HG02623 (cell line): ENCODE measurements at regions not wholly inside any gene's neighbourhood (a gene's known extent, or its start where the extent isn't known, plus 50 kb on each side); places are given as distances from the start of the nearest gene placed in this dataset.

Experiments
- ATAC-seq: cut with Tn5 transposase; IDR thresholded peaks from one replicate; pipeline ENCODE4 v1.9.1; 2021; ENCODE audit warnings: moderate library complexity; ENCODE audit not compliant: unreplicated experiment

DNA sequence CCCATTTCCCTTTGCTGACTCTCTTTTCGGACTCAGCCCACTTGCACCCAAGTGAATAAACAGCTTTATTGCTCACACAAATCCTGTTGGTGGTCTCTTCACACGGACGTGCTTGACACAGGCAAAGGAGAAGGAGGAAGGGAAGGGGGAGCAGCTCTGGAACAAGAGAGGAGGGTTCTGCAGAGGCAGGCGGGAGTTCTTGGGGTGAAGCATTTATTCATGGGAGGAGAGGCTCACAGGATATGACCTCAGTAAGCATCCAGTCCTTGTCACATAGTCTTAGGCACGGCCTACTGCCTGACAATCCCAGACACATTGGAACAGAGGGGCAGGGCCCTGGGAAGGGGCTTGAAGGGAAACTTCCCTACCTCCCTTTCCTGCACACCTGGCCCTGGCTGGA is 171.7 kb upstream of the HS6ST1 start:
- ATAC-seq: no peak

DNA sequence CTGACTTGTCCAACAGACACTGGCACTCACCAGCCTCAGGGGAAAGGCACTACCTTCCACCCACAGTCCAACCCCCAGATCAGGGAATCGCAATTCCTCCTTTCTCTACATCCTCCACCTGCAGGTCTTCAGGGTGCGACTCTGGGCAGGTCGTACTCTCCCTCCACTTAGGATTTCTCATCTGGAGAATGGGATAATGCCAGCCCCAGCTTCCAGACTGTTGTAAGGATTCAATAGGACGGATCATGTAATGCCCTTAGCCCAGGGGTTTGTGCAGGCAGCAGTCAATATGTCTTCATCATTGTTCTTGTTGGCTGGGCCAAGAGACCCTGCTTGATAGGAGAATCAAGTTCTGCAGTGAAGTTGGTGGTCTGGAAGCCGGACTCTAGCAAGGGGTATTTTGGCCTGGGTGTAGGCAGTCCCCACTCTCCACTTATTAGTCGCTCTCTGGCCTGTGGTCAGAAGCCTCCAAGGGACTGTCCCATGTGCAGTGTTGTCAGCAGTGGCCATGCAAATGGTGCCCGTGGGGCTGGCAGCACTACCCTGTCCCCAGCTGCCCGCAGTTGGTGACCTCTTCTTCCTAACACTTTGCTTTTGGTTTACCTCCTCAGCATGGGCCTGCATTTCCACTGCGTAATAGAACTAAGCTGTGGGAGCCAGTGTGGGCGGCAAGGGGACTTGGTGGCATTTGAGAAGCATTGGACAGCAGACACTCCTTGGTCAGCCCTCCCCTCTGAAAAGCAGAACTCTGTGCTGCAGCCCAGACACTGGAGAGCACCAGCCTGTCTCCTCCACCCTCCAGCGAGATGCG is 172.4 kb upstream of the HS6ST1 start:
- ATAC-seq: no peak

DNA sequence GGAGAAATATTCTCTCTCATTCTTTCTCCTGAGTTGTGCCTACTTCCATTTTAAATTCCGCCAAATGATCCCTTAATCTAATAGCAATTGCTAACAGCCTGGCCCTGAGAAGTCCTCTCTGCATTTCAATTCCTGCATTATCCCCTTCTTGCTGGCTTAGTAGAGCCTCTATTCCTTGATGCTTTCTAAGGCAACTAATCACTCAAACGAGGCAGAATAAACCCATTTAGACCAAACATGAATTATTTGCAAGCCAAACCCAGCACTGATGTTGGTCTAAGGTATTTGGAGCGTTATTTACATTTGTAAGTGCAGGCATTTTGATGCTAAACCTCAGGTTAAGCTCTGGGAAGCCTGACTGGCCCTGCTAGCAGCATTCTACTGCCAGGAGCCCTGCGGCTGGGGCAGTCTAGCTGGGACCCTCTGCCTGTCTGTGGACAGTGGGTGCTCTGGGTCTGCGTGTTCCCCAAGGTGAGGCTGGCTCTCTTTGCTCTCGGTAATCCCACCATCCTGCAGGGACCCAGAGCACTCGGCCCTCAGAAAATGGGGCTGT is 173.1 kb upstream of the HS6ST1 start:
- no peak for ATAC-seq

DNA sequence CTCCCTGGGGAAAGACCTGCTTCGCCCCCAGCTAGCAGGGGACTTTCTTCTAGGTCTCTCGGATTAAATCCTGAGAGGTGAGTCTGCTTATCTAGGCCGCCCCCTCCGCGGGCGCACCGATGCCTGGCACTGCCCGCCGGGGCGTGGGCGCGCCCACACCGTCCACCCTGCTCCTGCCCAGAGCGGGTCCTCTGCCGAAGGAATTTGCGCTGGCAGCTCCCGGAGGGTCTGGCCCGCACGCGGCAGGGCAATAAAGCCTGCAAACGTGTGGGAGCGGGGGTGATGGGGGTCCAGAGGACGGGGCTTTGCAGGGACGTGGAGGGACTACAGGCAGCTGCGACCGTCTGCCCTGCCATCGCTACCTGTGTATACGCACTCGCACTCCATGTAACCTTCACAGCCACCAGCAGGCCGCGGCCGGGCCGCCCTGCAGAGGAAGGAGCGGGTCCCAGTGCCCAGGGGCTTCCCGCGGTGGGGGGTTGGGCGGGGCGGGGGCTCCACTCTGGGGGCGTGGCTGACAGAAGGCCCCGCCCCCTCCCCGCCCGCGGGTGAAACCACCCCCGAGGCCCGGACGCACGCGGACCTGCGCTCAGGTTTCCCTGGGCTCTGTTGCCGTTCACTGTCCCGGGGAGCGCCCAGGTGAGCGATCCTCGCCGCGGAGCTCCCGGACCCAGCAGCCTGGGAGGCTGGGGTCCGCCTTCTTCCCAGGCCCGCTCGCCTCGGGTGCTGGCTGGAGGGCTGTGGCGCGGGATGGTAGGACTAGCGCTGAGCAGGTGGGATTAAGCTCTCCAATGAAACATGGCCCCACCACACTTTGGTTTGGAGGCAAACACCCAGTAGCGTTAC is 174.5 kb upstream of the HS6ST1 start:
- no peak for ATAC-seq

DNA sequence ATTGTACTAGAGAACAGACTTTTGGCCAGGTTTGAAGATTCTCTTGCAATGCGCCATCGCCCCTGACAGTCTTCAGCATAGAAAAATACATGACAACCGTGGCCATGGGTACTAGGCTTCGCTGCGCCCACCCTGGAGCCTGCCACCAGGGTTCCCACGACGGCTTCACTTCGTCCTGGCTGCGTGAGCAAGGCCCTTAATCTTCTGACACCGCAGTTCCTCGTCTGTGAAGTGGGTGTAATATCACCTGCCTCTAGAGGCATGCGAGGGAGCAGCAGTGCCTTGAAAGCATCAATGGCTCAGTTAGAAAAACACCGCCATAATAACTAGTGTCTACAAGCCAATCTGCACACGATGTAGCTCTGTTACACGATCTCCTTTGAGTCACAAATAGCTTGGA is 175.2 kb upstream of the HS6ST1 start:
- ATAC-seq: no peak

DNA sequence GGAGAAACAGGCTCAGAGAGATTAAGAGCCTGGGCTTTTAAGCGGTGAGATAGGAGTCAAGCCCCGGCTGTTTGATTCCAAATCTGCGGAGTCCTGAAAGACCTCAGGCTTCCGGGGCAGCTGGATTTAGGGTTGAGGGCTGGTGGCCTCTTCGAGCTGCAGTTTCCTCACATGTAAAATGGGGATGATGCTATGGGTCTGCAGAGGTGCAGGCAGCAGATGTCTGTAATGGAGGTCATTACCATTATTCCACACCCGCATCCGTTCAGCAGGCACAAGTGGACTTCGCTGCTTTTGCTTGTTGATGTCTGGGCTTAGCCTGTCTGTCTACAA is 175.6 kb upstream of the HS6ST1 start:
- no peak for ATAC-seq

DNA sequence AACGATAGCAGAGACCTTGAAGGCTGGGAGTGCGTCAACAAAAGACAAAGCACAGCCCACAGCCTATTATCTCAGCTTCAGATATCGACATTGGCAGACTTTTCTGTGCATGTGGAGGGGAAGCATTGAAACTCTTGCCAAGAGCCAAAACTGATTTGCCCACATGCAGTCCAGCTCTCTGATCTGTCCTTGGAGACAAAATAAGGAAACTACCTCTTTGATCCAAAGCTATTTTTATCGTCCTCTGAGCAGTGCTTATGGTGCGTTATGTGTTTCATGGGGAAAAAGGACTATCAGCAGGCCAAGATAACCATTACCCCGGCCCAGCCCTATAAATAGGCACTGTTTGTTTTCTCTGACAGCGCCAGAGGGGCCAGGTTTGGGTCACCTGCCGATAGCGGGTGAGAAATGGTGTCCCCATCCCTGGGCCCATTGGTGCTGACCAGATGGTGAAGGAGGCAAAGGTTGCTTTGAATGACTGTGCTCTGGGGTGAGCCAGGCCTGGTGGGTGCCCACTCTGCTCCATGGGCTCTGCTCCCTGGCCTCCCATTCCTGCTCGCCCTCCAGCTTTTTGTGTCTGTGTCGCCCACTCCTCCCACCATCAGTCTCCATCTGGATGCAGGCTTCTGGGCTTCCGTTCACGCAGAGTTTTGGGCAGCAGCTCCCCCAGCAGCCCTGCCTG is 176.1 kb upstream of the HS6ST1 start:
- ATAC-seq: no peak

DNA sequence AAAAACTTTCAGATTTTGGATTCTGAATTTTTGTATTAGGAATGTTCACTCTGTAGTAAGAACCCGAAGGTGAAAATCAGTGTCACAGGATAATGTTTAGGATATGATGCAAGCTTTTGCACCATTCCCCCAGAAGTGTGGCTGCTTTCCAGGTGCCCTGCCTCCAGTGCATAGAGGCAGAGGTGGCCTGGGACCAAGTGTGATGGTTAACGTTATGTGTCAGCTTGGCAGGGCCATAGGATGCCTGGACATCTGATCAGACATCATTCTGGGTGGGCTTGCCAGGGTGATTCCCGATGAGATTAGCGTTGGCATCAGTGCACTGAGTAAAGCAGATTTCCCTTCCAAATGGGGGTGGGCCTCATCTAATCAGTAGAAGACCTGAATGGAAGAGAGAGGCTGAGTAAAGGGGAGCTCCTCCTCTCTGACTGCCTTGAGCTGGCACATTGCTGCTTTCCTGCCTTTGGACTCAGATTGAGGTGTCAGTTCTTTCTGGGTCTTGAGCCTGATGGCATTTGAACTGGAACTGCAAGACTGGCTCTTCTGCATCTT is 177.4 kb upstream of the HS6ST1 start:
- ATAC-seq: no peak

DNA sequence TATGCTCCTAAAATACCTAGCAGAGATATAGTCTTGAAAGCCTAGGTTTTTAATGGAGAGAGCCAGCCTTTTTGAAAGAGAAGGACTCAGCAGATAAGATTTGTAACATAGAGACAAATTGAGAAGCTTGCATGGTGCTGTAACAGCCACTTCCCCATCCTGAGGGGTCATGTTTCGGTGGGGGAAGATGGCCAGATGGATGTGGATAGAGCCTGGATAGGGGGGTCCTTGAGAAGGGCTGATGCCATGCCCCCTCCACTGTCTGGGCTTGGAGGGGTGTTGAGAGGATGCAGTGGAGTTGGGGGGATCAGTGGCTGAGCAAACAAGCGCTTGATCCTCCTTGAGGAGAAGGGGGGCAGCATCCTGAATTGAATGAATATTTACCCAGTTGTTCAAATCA is 178.0 kb upstream of the HS6ST1 start:
- no peak for ATAC-seq

DNA sequence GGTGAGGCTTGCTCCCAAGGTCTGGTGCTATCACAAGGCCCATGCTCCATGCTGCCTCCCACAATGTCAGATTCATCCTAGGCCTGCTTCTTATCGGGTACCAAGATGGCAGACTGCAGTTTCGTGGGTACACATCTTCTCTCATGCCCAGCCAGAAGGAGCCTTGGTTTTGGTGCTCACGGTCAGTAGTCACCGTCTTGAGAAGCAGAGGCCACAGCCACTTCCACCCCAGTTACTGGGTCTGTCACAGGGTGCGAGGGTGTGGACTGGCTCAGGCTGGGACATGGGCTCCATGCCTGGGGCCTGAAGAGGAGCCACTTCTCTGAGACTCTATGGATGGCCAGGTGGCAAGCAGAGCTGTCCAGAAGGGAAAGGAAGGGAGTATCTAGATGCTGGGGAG is 178.8 kb upstream of the HS6ST1 start:
- ATAC-seq: no peak

DNA sequence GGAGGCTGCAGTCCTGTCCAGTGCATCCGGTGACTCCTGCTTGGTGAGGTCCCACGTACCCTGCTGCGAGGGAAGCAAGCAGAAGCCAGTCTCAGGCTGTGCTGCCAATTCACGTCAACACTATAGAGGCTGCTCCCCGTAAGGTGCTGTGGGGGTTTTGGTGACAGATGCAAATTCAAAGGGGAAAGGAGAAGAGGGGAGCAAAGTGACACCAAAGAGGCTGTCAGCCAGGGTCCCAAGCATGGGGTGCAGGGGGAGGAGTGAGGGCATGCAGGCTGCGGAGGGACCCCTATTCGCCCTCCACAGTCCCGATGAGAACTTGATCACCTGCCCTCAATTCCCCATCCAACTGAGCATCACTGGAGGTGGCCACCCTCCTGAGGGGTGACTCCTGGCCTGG is 179.4 kb upstream of the HS6ST1 start:
- no peak for ATAC-seq

DNA sequence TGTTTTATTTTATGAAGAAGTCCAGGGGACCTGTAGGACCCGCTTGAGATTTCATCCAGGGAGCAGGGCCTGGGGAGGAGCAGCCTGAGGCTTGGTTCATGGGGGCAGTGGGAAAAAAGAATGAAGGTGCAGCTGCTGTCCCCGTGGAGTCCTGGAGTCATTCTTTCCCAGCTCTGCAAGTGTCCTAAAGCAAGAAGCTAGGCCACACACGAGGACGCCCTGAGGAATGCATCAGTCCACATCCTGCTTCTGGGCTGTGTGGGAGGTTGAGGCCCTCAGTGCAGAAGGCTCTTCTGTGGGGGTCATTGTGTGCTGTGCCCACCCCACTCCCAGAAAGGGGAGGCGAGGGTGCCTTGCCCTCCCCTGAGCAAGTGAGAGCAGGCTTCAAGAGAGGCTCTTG is 179.9 kb upstream of the HS6ST1 start:
- no peak for ATAC-seq

DNA sequence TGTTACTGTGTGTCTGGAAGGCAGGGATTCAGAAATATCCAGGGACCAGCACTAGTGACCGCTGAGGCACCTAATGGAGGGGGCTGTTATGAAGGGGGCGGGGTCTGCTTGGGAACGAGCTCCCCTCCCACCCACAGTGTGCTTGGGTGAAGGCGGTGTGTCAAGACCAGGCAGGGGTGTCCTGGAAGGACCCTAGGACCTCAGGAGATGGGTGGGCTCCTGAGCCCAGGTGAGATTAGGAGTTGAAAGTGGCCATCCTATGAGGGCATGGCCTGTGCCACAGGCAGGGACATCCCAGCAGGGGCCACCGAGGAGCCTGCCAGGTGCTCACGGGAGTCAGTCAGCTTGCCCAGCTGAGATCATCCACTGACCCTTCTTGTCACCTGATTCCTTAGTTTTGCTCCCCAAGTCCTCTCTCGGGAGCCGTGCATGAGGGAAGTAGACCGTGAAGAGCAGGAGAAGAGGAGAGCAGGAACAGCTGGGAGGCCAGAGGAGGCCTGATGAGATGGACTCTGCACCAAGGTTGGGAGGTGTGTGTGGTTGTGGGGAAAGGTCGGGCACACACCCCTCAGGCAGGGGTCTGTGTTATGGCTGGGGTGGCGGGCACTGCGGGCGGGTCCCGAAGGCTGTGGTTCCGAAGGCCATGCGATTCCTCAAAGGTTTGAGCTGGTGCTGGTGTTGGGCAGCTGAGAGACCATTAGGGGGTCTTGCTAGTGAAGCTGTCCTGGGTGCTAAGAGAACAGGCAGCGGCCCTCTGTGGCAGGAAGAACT is 180.9 kb upstream of the HS6ST1 start:
- ATAC-seq: no peak

DNA sequence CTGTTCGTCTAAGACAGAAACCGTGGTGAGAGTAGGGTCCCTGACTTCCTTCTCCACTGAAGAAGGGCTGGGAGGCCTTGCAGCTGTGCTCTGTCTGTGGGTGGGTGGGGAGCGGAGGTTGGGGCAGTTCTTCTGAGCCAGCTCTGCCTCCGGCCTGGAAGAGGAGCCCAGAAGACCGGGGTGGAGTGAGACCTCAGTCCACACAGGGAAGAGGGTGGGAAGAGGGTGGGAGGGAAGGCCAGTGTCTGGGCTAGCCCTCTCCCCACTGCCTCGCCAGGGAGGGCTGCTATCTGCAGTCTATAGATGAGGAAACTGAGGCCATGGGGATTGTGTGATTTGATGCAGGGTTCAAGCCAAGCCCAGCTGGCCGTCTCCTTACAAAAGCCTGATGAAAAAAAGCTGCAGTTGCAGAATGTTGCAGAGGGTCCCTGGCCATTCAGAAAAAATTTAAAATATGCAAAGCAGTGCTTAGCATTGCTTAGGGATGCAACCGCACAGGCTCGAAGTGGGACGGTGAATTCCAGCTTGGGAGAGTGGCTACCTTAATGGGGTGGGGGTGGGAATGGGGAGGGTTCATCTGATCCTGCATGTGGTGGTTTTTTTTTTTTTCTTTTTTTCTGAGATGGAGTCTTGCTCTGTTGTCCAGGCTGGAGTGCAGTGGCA is 181.6 kb upstream of the HS6ST1 start:
- ATAC-seq: no peak

DNA sequence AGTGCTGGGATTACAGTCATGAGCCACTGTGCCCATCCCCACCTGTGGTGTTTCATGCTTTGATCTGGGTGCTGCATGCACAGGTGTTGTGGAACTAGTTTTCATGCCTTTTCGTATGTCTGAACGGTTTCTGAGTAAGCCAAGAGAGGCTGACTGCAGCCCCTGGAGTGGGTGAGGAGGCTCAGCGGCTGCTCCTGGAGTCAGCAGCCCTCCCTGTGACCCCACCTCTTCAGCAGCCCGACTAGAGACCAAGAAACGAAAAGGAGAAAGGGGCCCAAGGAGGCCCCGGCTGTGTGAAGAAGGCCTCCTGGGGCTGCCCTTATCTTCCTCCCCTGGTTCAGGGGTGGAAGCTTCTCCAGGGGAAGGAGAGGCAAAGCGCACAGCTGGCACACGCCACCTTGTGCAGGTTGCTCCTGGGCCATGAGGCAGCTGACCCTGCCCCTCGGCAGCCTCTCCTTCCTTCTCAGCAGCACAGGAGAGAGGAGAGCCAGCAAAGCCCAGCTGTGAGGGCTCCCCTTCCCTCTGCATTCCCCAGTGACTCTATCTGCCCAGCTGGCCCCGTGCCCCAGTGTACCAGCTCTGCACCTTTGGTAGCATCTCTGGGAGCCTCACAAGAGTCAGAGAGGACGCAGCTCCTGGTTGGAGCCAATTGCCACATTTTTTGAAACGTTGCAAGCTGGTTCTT is 182.5 kb upstream of the HS6ST1 start:
- ATAC-seq: no peak

DNA sequence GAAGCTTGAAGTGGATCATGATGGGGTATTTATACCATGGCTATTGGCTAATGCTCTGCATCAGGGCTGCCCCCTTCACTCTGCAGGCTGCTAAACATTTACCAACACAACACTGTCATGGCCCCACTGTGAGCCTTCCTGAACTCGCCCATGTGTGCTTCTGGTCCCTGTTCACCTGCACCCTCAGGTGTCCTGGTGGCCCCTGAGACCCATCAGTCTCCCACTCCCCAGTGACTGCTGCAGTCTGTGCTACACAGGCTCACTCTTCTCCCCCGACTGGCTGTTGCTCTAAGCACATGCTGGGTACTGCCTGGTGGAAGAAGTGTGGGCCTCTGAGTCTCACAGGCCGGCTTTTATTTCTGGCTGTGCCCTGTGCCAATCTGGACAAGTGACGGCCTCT is 183.0 kb upstream of the HS6ST1 start:
- no peak for ATAC-seq

DNA sequence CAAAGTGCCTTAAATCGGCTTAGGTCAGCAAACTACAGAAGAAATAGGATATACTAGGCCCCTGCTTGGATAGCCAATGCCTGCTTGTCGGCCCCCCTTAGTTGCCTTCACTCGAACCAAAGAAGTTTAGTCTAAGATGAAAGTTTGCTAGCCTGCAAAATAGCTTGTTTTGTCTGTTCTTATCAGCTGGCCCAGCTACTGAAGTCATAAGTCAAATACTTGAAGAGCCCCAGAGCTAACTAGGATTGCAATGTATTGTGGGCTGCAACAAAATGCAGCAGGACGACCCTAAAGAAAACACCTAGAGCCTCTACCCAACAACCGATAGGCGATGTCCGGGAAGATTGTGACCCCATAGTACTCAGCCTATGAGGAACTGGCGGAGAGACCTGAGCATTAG is 183.5 kb upstream of the HS6ST1 start:
- no peak for ATAC-seq

DNA sequence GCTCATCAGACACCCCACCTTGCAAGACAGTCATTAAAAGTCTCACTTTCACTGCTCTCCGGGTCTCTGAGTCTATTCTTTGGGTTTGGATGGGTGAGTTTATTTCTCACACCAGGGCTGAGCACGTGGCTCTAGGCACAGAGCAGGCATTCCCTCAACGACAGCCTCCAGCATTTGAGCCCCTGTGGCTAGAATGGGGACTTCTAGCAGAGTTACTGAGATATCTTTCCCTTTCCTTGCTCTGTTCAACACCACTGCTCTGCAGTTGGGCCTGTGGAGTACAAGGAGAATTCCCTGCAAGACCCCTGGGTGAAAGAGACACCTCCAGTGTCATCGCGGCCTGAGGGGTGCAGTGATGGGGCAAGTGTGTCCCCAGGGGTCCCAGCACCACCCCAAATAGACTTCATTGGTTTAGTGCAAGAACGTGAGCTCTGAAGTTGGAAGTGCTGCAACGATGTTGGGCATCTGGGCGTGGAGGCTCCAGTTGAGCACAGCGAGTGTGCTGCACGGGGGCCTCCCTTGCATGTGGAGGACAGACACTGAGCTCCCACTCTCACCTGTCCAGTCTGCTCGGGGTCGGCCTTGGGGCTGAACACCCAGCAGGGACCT is 184.1 kb upstream of the HS6ST1 start:
- ATAC-seq: no peak
